HFF-Myc (cell line): ENCODE measurements at regions not wholly inside any gene's neighbourhood (a gene's known extent, or its start where the extent isn't known, plus 50 kb on each side); places are given as distances from the start of the nearest gene placed in this dataset.
A peak's percentile ranks its signal among the peaks of the same experiment; 100 is the strongest.

Experiments
- DNase-seq: peaks from one replicate; pipeline ENCODE4 v3.0.0-alpha.2; 2011; ENCODE audit warnings: low read depth; ENCODE audit errors: extremely low read depth
- H3K4me3 ChIP-seq: replicated peaks from 2 replicates; pipeline ENCODE4 v1.5.1; 2011; ENCODE audit warnings: low read depth, mild to moderate bottlenecking, control low read depth, low read length
- TF ChIP-seq, protein P1 (sequence below): IDR thresholded peaks from 2 replicates; pipeline ENCODE4 v1.5.1; 2012; ENCODE audit warnings: mild to moderate bottlenecking, low read depth, low read length, control low read depth; ENCODE audit errors: missing control alignments

DNA sequence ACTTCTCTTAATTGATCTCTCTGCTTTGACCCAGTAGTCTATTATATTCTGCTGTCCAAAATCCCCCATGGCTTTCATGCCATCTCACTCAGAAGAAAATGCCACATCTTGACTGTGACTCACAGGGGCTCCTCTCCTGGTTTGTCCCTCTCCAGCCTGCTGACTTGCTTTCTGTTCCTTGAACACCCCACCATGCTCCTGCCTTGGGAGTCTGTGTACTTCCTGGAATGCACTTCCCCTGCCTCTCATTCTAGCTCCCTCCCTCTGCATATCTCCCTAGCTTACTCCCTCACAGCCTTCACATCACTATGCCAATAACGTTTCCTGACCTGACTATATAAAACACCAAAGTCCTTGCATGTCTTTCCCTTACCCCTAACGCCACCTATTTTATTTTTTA is 167.2 kb downstream of the TRIB2 start:
- no peak for DNase-seq
- TF ChIP-seq, protein P1, sequence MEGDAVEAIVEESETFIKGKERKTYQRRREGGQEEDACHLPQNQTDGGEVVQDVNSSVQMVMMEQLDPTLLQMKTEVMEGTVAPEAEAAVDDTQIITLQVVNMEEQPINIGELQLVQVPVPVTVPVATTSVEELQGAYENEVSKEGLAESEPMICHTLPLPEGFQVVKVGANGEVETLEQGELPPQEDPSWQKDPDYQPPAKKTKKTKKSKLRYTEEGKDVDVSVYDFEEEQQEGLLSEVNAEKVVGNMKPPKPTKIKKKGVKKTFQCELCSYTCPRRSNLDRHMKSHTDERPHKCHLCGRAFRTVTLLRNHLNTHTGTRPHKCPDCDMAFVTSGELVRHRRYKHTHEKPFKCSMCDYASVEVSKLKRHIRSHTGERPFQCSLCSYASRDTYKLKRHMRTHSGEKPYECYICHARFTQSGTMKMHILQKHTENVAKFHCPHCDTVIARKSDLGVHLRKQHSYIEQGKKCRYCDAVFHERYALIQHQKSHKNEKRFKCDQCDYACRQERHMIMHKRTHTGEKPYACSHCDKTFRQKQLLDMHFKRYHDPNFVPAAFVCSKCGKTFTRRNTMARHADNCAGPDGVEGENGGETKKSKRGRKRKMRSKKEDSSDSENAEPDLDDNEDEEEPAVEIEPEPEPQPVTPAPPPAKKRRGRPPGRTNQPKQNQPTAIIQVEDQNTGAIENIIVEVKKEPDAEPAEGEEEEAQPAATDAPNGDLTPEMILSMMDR: no peak
- H3K4me3 ChIP-seq: no peak overlapping the region

DNA sequence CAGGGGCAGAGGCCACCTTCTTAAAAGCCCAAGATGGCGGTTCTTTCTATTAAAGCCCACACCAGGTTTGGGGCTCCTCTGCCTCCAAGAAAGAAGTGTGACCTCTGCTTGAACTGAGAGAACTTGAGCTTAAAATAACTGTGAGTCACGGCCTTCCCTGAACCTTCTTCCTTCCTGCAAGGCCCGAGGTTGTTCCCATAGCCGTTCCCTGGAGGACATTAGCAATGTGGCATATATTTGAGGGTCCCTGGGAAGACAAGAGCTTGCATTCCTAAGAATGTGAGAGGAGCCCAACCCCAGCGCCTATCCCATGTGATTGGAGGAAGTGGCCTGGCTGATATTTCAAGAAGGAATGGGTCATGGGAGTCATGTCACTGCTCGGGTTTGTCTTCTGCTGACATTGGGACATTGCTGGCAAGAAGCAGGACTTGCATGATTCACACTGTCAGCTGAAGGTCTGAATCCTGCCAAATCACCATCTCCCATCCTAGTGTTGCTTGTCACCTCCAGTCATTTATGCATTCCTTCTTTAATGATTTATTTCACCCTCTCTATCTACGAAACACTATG is 168.1 kb downstream of the TRIB2 start:
- TF ChIP-seq, protein P1: no peak
- H3K4me3 ChIP-seq: no peak overlapping the region
- DNase-seq: no peak

DNA sequence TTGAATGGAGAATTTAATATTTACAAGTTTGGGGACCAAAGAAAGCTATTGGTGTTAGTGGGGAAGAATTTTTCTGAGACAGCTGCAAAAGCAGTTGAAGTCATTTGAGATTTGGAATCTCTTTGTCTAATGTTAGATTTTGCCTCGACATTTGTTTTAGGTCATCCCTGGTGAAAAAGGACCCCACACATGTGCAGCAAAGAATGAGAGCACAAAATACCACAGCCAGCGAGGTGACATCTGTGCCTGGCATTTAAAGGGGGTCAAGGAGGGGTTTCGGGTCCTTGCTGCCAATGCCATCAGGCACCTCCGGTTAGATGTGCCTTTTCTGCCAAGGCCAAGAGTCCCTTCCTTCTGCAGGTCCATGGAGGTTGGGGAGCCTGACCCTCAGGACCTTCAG is 173.3 kb downstream of the TRIB2 start:
- DNase-seq: no peak
- H3K4me3 ChIP-seq: no peak overlapping the region
- TF ChIP-seq, protein P1: no peak

DNA sequence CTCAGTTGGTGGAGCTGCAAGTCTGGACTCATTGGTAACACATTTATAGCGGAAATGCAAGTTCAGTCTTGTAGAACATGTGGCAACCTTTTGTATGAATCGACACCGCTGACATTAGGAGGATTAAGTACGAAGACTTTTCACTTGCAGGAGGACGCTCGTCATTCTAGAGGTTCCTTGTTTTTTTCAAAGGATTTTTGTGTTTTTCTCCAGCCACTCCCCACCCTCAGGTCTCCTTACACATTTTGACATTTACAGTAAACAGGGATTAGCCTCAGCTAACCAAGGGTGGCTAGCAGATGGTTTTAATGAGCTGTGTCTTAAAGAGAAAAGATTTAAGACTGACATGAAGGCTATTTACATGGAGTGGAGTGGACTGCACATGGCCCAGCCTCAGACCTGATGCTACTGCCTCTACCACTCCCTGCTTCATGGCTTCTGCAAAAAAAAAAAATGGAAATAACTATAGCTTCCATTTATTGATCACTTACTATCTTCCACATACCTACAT is 173.8 kb downstream of the TRIB2 start:
- no peak overlapping the region for H3K4me3 ChIP-seq
- TF ChIP-seq, protein P1: no peak
- DNase-seq: peak; percentile 90

DNA sequence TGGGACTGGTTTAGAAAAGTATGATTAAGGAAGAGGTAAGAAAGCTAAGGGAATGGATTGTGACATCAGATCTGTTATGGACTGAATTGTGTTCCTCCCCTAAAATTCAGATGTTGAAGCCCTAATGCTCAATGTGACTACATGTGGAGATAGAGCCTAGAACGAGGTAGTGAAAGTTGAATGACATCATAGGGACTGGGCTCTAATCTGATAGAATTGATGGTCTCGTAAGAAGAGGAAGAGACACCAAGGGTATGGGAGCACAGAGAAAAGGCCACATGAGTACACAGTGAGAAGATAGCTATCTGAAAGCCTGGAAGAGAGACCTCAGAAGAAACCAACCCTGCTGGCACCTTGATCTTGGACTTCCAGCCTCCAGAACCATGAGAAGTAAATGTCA is 178.3 kb downstream of the TRIB2 start:
- no peak overlapping the region for H3K4me3 ChIP-seq
- no peak for DNase-seq
- TF ChIP-seq, protein P1: no peak

DNA sequence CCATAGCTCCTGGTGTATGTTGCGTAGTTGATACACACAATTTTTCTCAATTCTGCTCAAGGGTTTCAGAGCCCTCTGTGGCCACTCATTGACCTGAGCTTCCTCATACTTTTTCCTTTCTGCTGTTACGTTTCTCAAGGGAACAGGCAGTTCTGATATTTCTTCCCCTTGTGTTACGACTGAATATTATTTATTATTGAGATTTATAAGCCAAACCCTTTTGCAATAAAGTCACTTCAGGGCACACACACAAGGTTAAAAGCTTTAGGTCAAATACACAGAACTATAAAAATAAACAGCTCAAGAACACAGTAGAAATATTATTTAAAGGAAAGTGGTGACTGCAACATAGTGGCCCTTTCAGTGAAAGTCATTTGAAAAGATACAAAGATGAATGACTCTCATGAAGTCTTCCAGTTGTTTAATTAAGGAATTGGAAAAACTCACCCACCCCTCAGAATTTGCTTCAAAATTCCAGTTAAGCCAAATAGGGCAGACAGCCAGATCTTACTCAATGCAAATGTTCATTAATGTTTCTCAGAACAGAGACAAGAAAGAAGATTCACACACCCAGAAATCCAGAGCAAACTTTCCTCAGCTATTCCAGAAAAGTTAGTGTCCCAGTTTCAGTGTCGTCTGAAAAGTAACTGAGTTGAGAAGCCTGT is 179.7 kb downstream of the TRIB2 start:
- H3K4me3 ChIP-seq: no peak overlapping the region
- no peak for DNase-seq
- TF ChIP-seq, protein P1: no peak

DNA sequence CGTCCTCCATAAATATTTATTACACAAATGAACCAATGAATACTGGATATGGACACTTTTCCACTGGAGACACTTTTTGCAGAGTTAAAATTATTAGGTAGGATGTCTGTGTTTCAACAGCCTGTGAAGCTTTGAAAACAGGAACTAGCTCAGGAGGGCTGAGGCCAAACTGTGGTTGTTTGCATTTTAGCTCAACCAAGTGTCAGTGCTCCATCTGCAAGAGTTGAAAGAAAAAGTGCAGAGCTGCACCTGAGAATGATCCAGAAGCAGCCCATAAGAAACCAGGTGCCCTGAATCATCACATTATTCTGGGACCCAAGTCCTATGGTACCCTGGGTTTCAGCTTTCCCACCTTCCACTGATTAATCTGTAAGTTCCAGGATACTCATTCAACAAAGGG is 180.4 kb downstream of the TRIB2 start:
- TF ChIP-seq, protein P1: no peak
- no peak for DNase-seq
- H3K4me3 ChIP-seq: no peak overlapping the region
